ENCODE measurements at regions not wholly inside any gene's neighbourhood (a gene's known extent, or its start where the extent isn't known, plus 50 kb on each side); places are given as distances from the start of the nearest gene placed in this dataset.

- peak in 1 of 2 donors; percentile 60 for DNase-seq
These were observed 1139.4 kb upstream of the GYPC start for GRCh38 chr2:125516496-125517109.

- DNase-seq: no peak
These were observed 1129.9 kb upstream of the GYPC start for GRCh38 chr2:125526093-125526492.

GRCh38 chr2:125535089-125535488 lies 1120.9 kb upstream of the GYPC start:
- DNase-seq: no peak

- no peak for DNase-seq
These were observed 1111.9 kb upstream of the GYPC start for GRCh38 chr2:125543968-125544514.

- DNase-seq: no peak
These were observed 1102.2 kb upstream of the GYPC start for GRCh38 chr2:125553768-125554167.

- DNase-seq: no peak
These were observed 1101.0 kb upstream of the GYPC start for GRCh38 chr2:125554956-125555355.

- no peak for DNase-seq
These were observed 1096.8 kb upstream of the GYPC start for GRCh38 chr2:125559186-125559585.

GRCh38 chr2:125560855-125561254 lies 1095.1 kb upstream of the GYPC start:
- no peak for DNase-seq

- no peak for DNase-seq
These were observed 1094.7 kb upstream of the GYPC start for GRCh38 chr2:125561302-125561701.

- DNase-seq: no peak
These were observed 1093.0 kb upstream of the GYPC start for GRCh38 chr2:125562924-125563323.

GRCh38 chr2:125564471-125564870 lies 1091.5 kb upstream of the GYPC start:
- DNase-seq: no peak

- DNase-seq: no peak
These were observed 1089.5 kb upstream of the GYPC start for GRCh38 chr2:125566422-125566821.

GRCh38 chr2:125567100-125567499 lies 1088.9 kb upstream of the GYPC start:
- DNase-seq: no peak

GRCh38 chr2:125572660-125573059 lies 1083.3 kb upstream of the GYPC start:
- no peak for DNase-seq

- DNase-seq: no peak
These were observed 1082.5 kb upstream of the GYPC start for GRCh38 chr2:125573432-125573831.

- no peak for DNase-seq
These were observed 1079.4 kb upstream of the GYPC start for GRCh38 chr2:125576558-125576957.

GRCh38 chr2:125581557-125581956 lies 1074.4 kb upstream of the GYPC start:
- DNase-seq: no peak

- no peak for DNase-seq
These were observed 1073.4 kb upstream of the GYPC start for GRCh38 chr2:125582516-125582915.

- no peak for DNase-seq
These were observed 1071.2 kb upstream of the GYPC start for GRCh38 chr2:125584732-125585131.

GRCh38 chr2:125588780-125589179 lies 1067.2 kb upstream of the GYPC start:
- DNase-seq: no peak

- DNase-seq: no peak
These were observed 1064.0 kb upstream of the GYPC start for GRCh38 chr2:125591954-125592353.

GRCh38 chr2:125593036-125593435 lies 1062.9 kb upstream of the GYPC start:
- DNase-seq: no peak

GRCh38 chr2:125596612-125597011 lies 1059.3 kb upstream of the GYPC start:
- no peak for DNase-seq

GRCh38 chr2:125615438-125615837 lies 1040.5 kb upstream of the GYPC start:
- DNase-seq: no peak

GRCh38 chr2:125630377-125630776 lies 1025.6 kb upstream of the GYPC start:
- no peak for DNase-seq

Measured in inflammatory macrophage treated with lipopolysaccharide for 1 hour (primary cell).